H1 (cell line): ENCODE measurements at regions not wholly inside any gene's neighbourhood (a gene's known extent, or its start where the extent isn't known, plus 50 kb on each side); places are given as distances from the start of the nearest gene placed in this dataset.

Experiments
- CTCF ChIA-PET: fragments of 300-600 bp; sonication (Branson Sonifier 250); formaldehyde crosslinking; loops from one replicate; lab custom pipeline; 2021; ENCODE audit not compliant: partially characterized antibody; lab: Charles Lee
- POLR2A ChIA-PET: fragments of 300-600 bp; sonication (Branson Sonifier 250); formaldehyde crosslinking; loops from one replicate; lab custom pipeline; 2021; ENCODE audit warnings: inconsistent platforms; ENCODE audit not compliant: partially characterized antibody; lab: Charles Lee
- DNase-seq, 2 experiments: peaks; one replicate each; pipeline versions ENCODE4 v3.0.0 to v3.0.0-alpha.2; 2010 to 2022; ENCODE audit warnings: low spot score in 2 of 2, low read depth in 1 of 2, mixed read lengths in 1 of 2
- FAIRE-seq: peaks from 2 replicates; lab custom pipeline; 2011; peaks lifted over from hg19 to GRCh38; lab: Jason Lieb, UNC
- H2AFZ ChIP-seq: 2 replicates; pipeline ENCODE4 v1.8.1; 2012; ENCODE audit warnings: low read length, inconsistent platforms
- H2AK5ac ChIP-seq: 2 replicates; pipeline ENCODE4 v1.6.1; 2013; ENCODE audit warnings: low read depth, low read length
- H2BK120ac ChIP-seq: replicated peaks from 2 replicates; pipeline ENCODE3; 2013; ENCODE audit warnings: low read depth, low read length, inconsistent platforms
- H2BK12ac ChIP-seq: 2 replicates; pipeline ENCODE4 v1.6.1; 2013; ENCODE audit warnings: low read depth, low read length
- H2BK15ac ChIP-seq: 2 replicates; pipeline ENCODE4 v1.6.1; 2013; ENCODE audit warnings: low read length
- H2BK20ac ChIP-seq: 2 replicates; pipeline ENCODE4 v1.6.1; 2013; ENCODE audit warnings: low read length
- H2BK5ac ChIP-seq: 2 replicates; pipeline ENCODE4 v1.6.1; 2013; ENCODE audit warnings: low read depth, low read length
- H3K14ac ChIP-seq: 2 replicates; pipeline ENCODE4 v1.6.1; 2013; ENCODE audit warnings: inconsistent platforms; ENCODE audit not compliant: insufficient read length
- H3K18ac ChIP-seq: 2 replicates; pipeline ENCODE4 v1.6.1; 2013; ENCODE audit warnings: low read length; ENCODE audit errors: extremely low read depth
- H3K23ac ChIP-seq: 2 replicates; pipeline ENCODE4 v1.6.1; 2013; ENCODE audit warnings: inconsistent platforms; ENCODE audit not compliant: insufficient read length
- H3K23me2 ChIP-seq: 2 replicates; pipeline ENCODE4 v1.6.1; 2013; ENCODE audit warnings: low read depth, low read length
- H3K27ac ChIP-seq: 2 replicates; pipeline ENCODE4 v1.6.1; 2011; ENCODE audit warnings: low read depth, low read length, inconsistent platforms
- H3K27me3 ChIP-seq, 4 experiments: replicated peaks in 1 of 4; 1 replicate in 1 of 4; 2 replicates in 3 of 4; pipeline versions ENCODE4 v1.6.1 to v1.8.1; 2011 to 2013; ENCODE audit warnings: low read length in 3 of 4, mild to moderate bottlenecking in 3 of 4, inconsistent platforms in 2 of 4, mixed read lengths in 2 of 4, moderate library complexity in 1 of 4; ENCODE audit not compliant: control insufficient read depth in 3 of 4, insufficient read depth in 3 of 4; ENCODE audit errors: extremely low read depth in 1 of 4
- H3K36me3 ChIP-seq, 4 experiments: 2 replicates each; pipeline versions ENCODE4 v1.6.1 to v1.8.1; 2011 to 2013; ENCODE audit warnings: mild to moderate bottlenecking in 4 of 4, low read length in 3 of 4, moderate library complexity in 2 of 4, control low read depth in 1 of 4, inconsistent platforms in 1 of 4; ENCODE audit not compliant: insufficient read depth in 4 of 4, control insufficient read depth in 2 of 4
- H3K4ac ChIP-seq: replicated peaks from 2 replicates; pipeline ENCODE3; 2013; ENCODE audit warnings: low read length, low read depth, mixed read lengths, inconsistent platforms; ENCODE audit not compliant: insufficient read length
- H3K4me1 ChIP-seq, 4 experiments: replicated peaks in 1 of 4; 1 replicate in 1 of 4; 2 replicates in 3 of 4; pipeline versions ENCODE4 v1.6.1 to v1.8.1; 2011 to 2013; ENCODE audit warnings: low read length in 3 of 4, inconsistent platforms in 2 of 4, mixed read lengths in 1 of 4; ENCODE audit not compliant: insufficient read depth in 4 of 4, control insufficient read depth in 3 of 4
- H3K4me2 ChIP-seq, 2 experiments: 2 replicates each; pipeline versions ENCODE4 v1.6.1 to v1.8.1; 2011 to 2013; ENCODE audit warnings: low read depth in 2 of 2, low read length in 2 of 2, control low read depth in 1 of 2, inconsistent platforms in 1 of 2, mild to moderate bottlenecking in 1 of 2; ENCODE audit not compliant: insufficient read depth in 1 of 2
- H3K4me3 ChIP-seq, 4 experiments: fragments of 200-600, 300-600 bp in 1 of 4; sonication (generic), shearing (Covaris generic), sonication (Bioruptor Twin) in 1 of 4; 2 replicates each; pipeline versions ENCODE4 v1.5.1 to v1.8.1; 2011 to 2016; ENCODE audit warnings: low read length in 4 of 4, low read depth in 3 of 4, control low read depth in 2 of 4, inconsistent platforms in 2 of 4, mild to moderate bottlenecking in 2 of 4, mixed read lengths in 1 of 4, moderate library complexity in 1 of 4; ENCODE audit not compliant: insufficient read depth in 2 of 4; ENCODE audit errors: extremely low read depth in 1 of 4
- H3K56ac ChIP-seq: replicated peaks from 2 replicates; pipeline ENCODE3; 2013; ENCODE audit warnings: low read depth, mild to moderate bottlenecking, mixed read lengths, low read length, inconsistent platforms; ENCODE audit not compliant: insufficient read length
- H3K79me1 ChIP-seq: 2 replicates; pipeline ENCODE4 v1.6.1; 2013; ENCODE audit warnings: low read depth, low read length, control low read depth
- H3K79me2 ChIP-seq, 2 experiments: 2 replicates each; pipeline versions ENCODE4 v1.6.1 to v1.8.1; 2012 to 2013; ENCODE audit warnings: low read length in 2 of 2, mild to moderate bottlenecking in 2 of 2, inconsistent platforms in 1 of 2; ENCODE audit not compliant: insufficient read depth in 2 of 2, control insufficient read depth in 1 of 2
- H3K9ac ChIP-seq, 4 experiments: replicated peaks in 1 of 4; 1 replicate in 1 of 4; 2 replicates in 3 of 4; pipeline versions ENCODE4 v1.6.1 to v1.8.1; 2011 to 2013; ENCODE audit warnings: low read depth in 3 of 4, low read length in 3 of 4, control low read depth in 2 of 4, mild to moderate bottlenecking in 2 of 4, moderate library complexity in 2 of 4, inconsistent platforms in 1 of 4; ENCODE audit errors: extremely low read depth in 1 of 4
- H3K9me3 ChIP-seq, 2 experiments: 2 replicates each; pipeline versions ENCODE4 v1.6.1 to v1.8.1; 2012 to 2013; ENCODE audit warnings: mild to moderate bottlenecking in 2 of 2, moderate library complexity in 2 of 2, control low read depth in 1 of 2, inconsistent platforms in 1 of 2, low read depth in 1 of 2, low read length in 1 of 2, mixed read lengths in 1 of 2; ENCODE audit not compliant: insufficient read depth in 2 of 2
- H4K20me1 ChIP-seq, 2 experiments: replicated peaks in 1 of 2; 2 replicates each; pipeline versions ENCODE3 to v1.8.1; 2011 to 2013; ENCODE audit warnings: inconsistent platforms in 2 of 2, low read length in 2 of 2, mild to moderate bottlenecking in 1 of 2; ENCODE audit not compliant: insufficient read depth in 2 of 2, control insufficient read depth in 1 of 2
- H4K5ac ChIP-seq: 2 replicates; pipeline ENCODE4 v1.6.1; 2013; ENCODE audit warnings: low read length, low read depth, mixed read lengths, inconsistent platforms; ENCODE audit not compliant: insufficient read length
- H4K8ac ChIP-seq: 2 replicates; pipeline ENCODE4 v1.8.0; 2013; ENCODE audit warnings: mild to moderate bottlenecking, moderate library complexity, low read length, inconsistent platforms; ENCODE audit not compliant: insufficient read depth; ENCODE audit errors: extremely low read depth
- H4K91ac ChIP-seq: replicated peaks from 2 replicates; pipeline ENCODE3; 2013; ENCODE audit warnings: low read length, mixed read lengths, inconsistent platforms; ENCODE audit not compliant: insufficient read length
- ATF3 ChIP-seq: IDR thresholded peaks from 2 replicates; pipeline ENCODE4 v1.6.1; 2011; ENCODE audit warnings: low read depth, mild to moderate bottlenecking, low read length; ENCODE audit not compliant: insufficient read depth
- E2F6 ChIP-seq: IDR thresholded peaks from 2 replicates; pipeline ENCODE4 v1.6.1; 2012; ENCODE audit warnings: inconsistent platforms
- EZH2 ChIP-seq: fragments of 200-600 bp; sonication (generic); IDR thresholded peaks from 2 replicates; pipeline ENCODE4 v1.7.1; 2012; ENCODE audit warnings: low read depth, mild to moderate bottlenecking, moderate library complexity, low read length, inconsistent platforms; ENCODE audit not compliant: severe bottlenecking
- PHF8 ChIP-seq: fragments of 200-600 bp; sonication (generic); conservative IDR thresholded peaks from 2 replicates; pipeline ENCODE4 v1.7.1; 2012; ENCODE audit warnings: low read depth, mild to moderate bottlenecking, inconsistent platforms, low read length, moderate library complexity
- SP4 ChIP-seq: IDR thresholded peaks from 2 replicates; pipeline ENCODE4 v1.6.1; 2012; ENCODE audit warnings: low read length, inconsistent platforms
- TBP ChIP-seq: IDR thresholded peaks from 2 replicates; pipeline ENCODE4 v1.6.1; 2011; ENCODE audit warnings: low read depth, low read length, improper control_type of control experiment
- YY1 ChIP-seq: IDR thresholded peaks from 2 replicates; pipeline ENCODE4 v1.6.1; 2011; ENCODE audit warnings: low read depth, mild to moderate bottlenecking, low read length
- WGBS, 2 experiments: shearing (Covaris generic) in 1 of 2; methylation state at CpG; one replicate each; pipeline versions ENCODE4 v1.1.6 to v1.1.7; 2013 to 2015; ENCODE audit warnings: low lambda C conversion rate in 2 of 2, mixed read lengths in 2 of 2, inconsistent platforms in 1 of 2, low coverage in 1 of 2, missing lambda C conversion rate in 1 of 2; ENCODE audit not compliant: insufficient replicate concordance in 2 of 2, insufficient coverage in 1 of 2, insufficient read length in 1 of 2; ENCODE audit errors: extremely low coverage in 1 of 2, missing lambda C conversion rate in 1 of 2; 5-methylcytosine and 5-hydroxymethylcytosine counted together

- Histone ChIP-seq H2BK20ac (no peak overlapping the region), H3K36me3 (no peaks in the 10 kb centered on the region), H4K91ac (no peak overlapping the region), H3K79me2 (no peaks in the 10 kb centered on the region), H2AFZ (no peak overlapping the region), H3K27ac (no peak overlapping the region), H3K23ac (no peak overlapping the region), H3K9ac (no peak overlapping the region; a peak in 1 of 7 replicates), H3K23me2 (no peaks in the 10 kb centered on the region), H2BK5ac (no peak overlapping the region), H2AK5ac (no peak overlapping the region), H2BK120ac (no peak overlapping the region), H3K4me3 (no peak overlapping the region), H3K14ac (no peak overlapping the region), H3K4me2 (no peak overlapping the region), H4K5ac (no peak overlapping the region), H2BK12ac (no peak overlapping the region), H3K18ac (no peak overlapping the region), H3K27me3 (no peaks in the 10 kb centered on the region), H3K79me1 (no peaks in the 10 kb centered on the region), H3K4ac (no peak overlapping the region), H3K9me3 (peaks cover 0 to 6% of the 10 kb centered on the region in 2 experiments; a peak in 2 of 4 replicates), H3K56ac (no peak overlapping the region), H3K4me1 (peaks cover 0 to 3% (median 0%) of the 10 kb centered on the region in 4 experiments; a peak in 1 of 7 replicates), H4K8ac (no peak overlapping the region), H2BK15ac (no peak overlapping the region), H4K20me1 (no peaks in the 10 kb centered on the region)
- ChIA-PET CTCF (no interaction called here), POLR2A (no interaction called here)
- DNase-seq (no peak), FAIRE-seq (no peak)
- whole genome bisulfite sequencing, 2 experiments: 59% methylated on average over 4 of the region's 4 CpGs; no CpG with 5 or more reads in 1 of the 2 experiments
- no peak for TF ChIP-seq TBP
- no peak for TF ChIP-seq ATF3
- no peak for TF ChIP-seq EZH2
- no peak for TF ChIP-seq YY1
- TF ChIP-seq PHF8: no peak
- no peak for TF ChIP-seq E2F6
- no peak for TF ChIP-seq SP4
Observed at GRCh38 chr10:62964026-62964425, 147.9 kb upstream of the EGR2 start.
